Mucosa of descending colon (tissue), 3 donors: ENCODE measurements at regions not wholly inside any gene's neighbourhood (a gene's known extent, or its start where the extent isn't known, plus 50 kb on each side); places are given as distances from the start of the nearest gene placed in this dataset.

Experiments
- ATAC-seq: fragments of 200-7000 bp; cut with Tn5 transposase; one replicate; pipeline ENCODE4 v1.9.1; 2020; ENCODE audit warnings: mild to moderate bottlenecking, moderate library complexity
- DNase-seq, 3 donors: peaks; one replicate each; pipeline ENCODE4 v3.0.0-alpha.2; 2020
- H3K36me3 ChIP-seq: fragments of 200-600 bp; one replicate; pipeline ENCODE4 v1.8.0; 2021; ENCODE audit warnings: low read depth, mild to moderate bottlenecking
- H3K4me1 ChIP-seq: fragments of 200-600 bp; one replicate; pipeline ENCODE4 v1.8.0; 2021; ENCODE audit warnings: low read depth, mild to moderate bottlenecking
- H3K4me3 ChIP-seq: fragments of 200-600 bp; one replicate; pipeline ENCODE4 v1.8.0; 2021; ENCODE audit warnings: mild to moderate bottlenecking
- H3K9me3 ChIP-seq: fragments of 200-600 bp; one replicate; pipeline ENCODE4 v1.8.0; 2021; ENCODE audit warnings: mild to moderate bottlenecking
- intact Hi-C, 2 donors: fragments of 100-400 bp; cut with DNase I in 1 of 2; cut with micrococcal nuclease in 1 of 2; formaldehyde crosslinking; loops; one replicate each; pipeline versions ENCODE4 v1.11.0 to v1.11.1; 2022; cut with DNase I, micrococcal nuclease
- TF ChIP-seq, protein P1 (sequence below): fragments of 200-600 bp; IDR thresholded peaks from one replicate; pipeline ENCODE4 v1.8.0; 2022; ENCODE audit warnings: antibody characterized with exemption, mild to moderate bottlenecking
- donor health status: DM: no; HTN: no; CAD: no; lungs with moderate emphysema.
- donor health status: DM: no; HTN: no; CAD: no.
- donor health status: DM: no; HTN: yes; CAD: no.

DNA sequence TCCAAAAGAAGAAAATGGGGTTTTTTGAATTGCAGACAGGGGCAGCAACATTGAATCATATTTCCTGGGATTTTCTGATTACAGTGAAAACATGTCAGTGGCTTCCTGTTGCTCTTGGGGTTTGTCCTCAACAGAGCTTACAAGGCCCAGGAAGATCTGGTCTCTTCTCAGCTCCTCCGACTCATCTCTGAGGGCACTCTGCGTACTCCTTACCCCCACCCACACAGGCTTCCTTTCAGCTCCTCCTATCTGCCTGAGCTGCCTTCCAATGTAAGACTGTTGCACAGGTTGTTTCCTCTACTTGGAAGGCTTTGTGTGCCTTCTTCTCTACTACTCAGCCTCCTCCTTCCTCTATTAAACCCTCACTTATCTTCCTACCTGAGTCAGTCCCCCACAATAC lies 245.1 kb upstream of the MEF2C start:
- ATAC-seq, result no peak
- Histone ChIP-seq H3K9me3 (no peaks in the 10 kb centered on the region), H3K4me1 (no peaks in the 10 kb centered on the region), H3K36me3 (no peaks in the 10 kb centered on the region), H3K4me3 (no peak overlapping the region)
- no peak for DNase-seq
- intact Hi-C loops, result no loop called here
- TF ChIP-seq, protein P1, sequence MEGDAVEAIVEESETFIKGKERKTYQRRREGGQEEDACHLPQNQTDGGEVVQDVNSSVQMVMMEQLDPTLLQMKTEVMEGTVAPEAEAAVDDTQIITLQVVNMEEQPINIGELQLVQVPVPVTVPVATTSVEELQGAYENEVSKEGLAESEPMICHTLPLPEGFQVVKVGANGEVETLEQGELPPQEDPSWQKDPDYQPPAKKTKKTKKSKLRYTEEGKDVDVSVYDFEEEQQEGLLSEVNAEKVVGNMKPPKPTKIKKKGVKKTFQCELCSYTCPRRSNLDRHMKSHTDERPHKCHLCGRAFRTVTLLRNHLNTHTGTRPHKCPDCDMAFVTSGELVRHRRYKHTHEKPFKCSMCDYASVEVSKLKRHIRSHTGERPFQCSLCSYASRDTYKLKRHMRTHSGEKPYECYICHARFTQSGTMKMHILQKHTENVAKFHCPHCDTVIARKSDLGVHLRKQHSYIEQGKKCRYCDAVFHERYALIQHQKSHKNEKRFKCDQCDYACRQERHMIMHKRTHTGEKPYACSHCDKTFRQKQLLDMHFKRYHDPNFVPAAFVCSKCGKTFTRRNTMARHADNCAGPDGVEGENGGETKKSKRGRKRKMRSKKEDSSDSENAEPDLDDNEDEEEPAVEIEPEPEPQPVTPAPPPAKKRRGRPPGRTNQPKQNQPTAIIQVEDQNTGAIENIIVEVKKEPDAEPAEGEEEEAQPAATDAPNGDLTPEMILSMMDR, result no peak

DNA sequence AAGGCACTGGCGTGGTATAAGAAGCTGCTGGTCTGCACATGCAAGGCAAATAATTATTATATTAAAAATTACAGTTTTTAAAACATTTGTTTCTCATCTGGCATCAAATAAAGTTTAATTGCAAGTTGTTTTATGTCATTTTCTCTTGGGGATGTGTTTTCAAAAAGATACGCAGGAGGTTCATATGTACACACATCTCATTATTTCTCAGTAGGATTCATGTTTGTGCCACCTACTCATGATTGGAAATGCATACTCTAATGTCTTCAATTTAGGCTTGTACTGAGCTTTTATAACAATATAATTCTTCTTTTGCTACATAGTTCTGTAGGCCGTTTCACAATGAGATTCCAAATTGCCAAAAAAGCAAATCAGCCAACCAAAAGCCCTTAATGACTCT lies 244.2 kb upstream of the MEF2C start:
- intact Hi-C loops, result no loop called here
- Histone ChIP-seq H3K4me3 (no peak overlapping the region), H3K9me3 (no peaks in the 10 kb centered on the region), H3K4me1 (no peaks in the 10 kb centered on the region), H3K36me3 (no peaks in the 10 kb centered on the region)
- DNase-seq (no peak), ATAC-seq (no peak)
- TF ChIP-seq, protein P1, result no peak

DNA sequence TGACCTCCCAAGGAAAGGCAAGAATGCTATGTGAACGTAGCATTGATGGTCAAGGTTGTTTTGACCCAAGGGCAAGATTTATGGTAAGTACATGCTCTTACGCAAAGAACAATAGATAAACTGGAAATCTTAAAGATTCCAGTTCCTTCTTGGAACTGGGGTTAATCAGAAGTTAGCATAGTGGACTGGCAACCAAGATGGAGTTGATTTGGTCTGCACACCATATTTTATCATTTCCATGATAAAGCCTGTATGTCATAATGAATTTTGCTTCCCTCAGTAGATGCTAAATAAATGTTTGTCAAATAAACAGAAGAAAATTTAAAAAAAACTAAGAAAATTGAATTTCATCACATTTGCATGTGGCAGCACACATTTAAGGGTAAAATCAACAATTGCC lies 242.4 kb upstream of the MEF2C start:
- ATAC-seq, result no peak
- no peaks in the 10 kb centered on the region for H3K4me1 ChIP-seq
- TF ChIP-seq, protein P1, result no peak
- H3K36me3 ChIP-seq, result no peaks in the 10 kb centered on the region
- intact Hi-C loops, result no loop called here
- no peaks in the 10 kb centered on the region for H3K9me3 ChIP-seq
- no peak overlapping the region for H3K4me3 ChIP-seq
- DNase-seq, result no peak

DNA sequence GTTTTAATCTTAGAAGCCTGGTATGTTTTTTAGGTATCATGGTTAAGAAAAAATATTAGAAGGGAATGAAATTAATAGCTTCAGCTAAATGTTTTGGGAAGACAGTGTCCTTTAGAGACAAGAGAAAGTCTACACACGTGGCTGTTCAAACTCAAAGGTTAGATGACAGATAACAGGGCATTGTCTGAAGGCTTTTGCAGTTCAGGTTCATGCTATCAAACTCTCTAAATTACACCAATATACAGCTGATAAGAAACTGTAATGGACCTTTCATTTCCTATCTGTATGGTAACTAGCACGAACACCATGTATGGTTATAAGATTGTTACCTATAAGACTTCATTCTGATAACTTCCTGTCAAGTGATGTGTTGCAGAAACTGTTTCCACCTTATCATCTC lies 240.6 kb upstream of the MEF2C start:
- TF ChIP-seq, protein P1, result no peak
- no peaks in the 10 kb centered on the region for H3K9me3 ChIP-seq
- ATAC-seq (peak; percentile 93), DNase-seq (peak in 1 of 3 donors; percentile 14)
- H3K4me3 ChIP-seq, result no peak overlapping the region
- H3K4me1 ChIP-seq, result no peaks in the 10 kb centered on the region
- intact Hi-C loops, result no loop called here
- no peaks in the 10 kb centered on the region for H3K36me3 ChIP-seq

DNA sequence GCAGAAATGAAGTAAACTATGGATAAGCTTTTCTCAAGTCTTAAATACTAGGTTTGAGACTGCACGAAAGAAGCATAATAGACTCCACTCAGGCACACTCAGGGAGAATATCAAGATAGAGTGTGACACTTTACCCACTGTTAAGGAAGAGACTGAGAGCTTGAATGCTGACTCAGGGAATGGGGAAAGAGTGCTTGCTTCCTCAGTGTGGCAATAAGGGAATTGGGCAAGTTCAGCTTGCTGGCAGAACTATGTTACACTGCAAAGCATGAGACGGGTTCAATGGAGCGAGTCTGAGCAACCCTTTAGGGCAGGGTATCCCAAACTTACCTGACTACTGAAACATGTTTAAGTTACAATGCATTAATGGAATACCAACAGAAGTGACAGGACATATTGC lies 237.7 kb upstream of the MEF2C start:
- Histone ChIP-seq H3K4me3 (no peak overlapping the region), H3K9me3 (no peaks in the 10 kb centered on the region), H3K36me3 (no peaks in the 10 kb centered on the region), H3K4me1 (no peaks in the 10 kb centered on the region)
- peak in 1 of 3 donors; percentile 15 for DNase-seq
- ATAC-seq, result peak; percentile 54
- TF ChIP-seq, protein P1, result no peak
- intact Hi-C loops, result no loop called here

DNA sequence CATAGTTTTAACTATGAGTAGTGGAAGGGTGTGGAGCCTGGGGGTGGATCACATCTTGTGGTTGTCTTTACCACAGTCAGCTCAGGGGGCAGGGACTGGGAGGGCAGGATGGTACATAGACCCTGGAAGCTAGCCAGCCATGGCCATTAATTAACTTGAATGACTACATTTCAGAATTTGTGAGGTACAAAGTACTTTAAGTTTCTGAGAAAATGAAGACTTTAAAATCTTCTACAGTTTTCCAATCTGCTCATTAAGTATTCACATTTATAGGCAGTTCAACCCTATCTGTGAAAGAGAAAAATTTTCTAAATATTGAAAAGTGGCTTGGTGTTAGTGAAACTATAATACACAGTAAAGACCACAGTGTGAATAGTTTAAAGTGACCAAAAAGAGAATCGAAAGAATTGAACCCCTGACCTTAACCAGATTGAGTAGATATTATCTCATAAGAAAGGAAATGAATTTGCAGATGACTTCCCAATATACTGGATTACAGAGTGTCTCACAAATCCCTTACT lies 234.2 kb upstream of the MEF2C start:
- H3K9me3 ChIP-seq, result no peaks in the 10 kb centered on the region
- intact Hi-C loops, result no loop called here
- no peak overlapping the region for H3K4me3 ChIP-seq
- no peaks in the 10 kb centered on the region for H3K36me3 ChIP-seq
- H3K4me1 ChIP-seq, result no peaks in the 10 kb centered on the region
- ATAC-seq (peak; percentile 97), DNase-seq (peak in 2 of 3 donors; percentile 40 to 71)
- TF ChIP-seq, protein P1, result no peak
